HEK293T (cell line): ENCODE measurements at regions not wholly inside any gene's neighbourhood (a gene's known extent, or its start where the extent isn't known, plus 50 kb on each side); places are given as distances from the start of the nearest gene placed in this dataset.

Source experiments
- ARNT ChIP-seq: fragments of 450-650 bp; IDR thresholded peaks from 2 replicates; pipeline ENCODE4 v1.6.1; 2017; ENCODE audit warnings: mild to moderate bottlenecking
- ELF4 ChIP-seq: fragments of 450-650 bp; IDR thresholded peaks from 2 replicates; pipeline ENCODE4 v1.6.1; 2017; ENCODE audit warnings: antibody characterized with exemption
- FOXK2 ChIP-seq: fragments of 450-650 bp; IDR thresholded peaks from 2 replicates; pipeline ENCODE4 v1.6.1; 2016; ENCODE audit warnings: mild to moderate bottlenecking
- FOXM1 ChIP-seq: fragments of 450-650 bp; IDR thresholded peaks from 2 replicates; pipeline ENCODE4 v1.6.1; 2017; ENCODE audit warnings: mild to moderate bottlenecking, borderline replicate concordance
- L3MBTL2 ChIP-seq: fragments of 450-650 bp; conservative IDR thresholded peaks from 2 replicates; pipeline ENCODE4 v1.6.1; 2016; ENCODE audit warnings: mild to moderate bottlenecking
- SP1 ChIP-seq: fragments of 450-650 bp; IDR thresholded peaks from 2 replicates; pipeline ENCODE4 v1.6.1; 2017
- SUZ12 ChIP-seq: fragments of 450-650 bp; IDR thresholded peaks from 2 replicates; pipeline ENCODE4 v1.6.1; 2016; ENCODE audit warnings: mild to moderate bottlenecking
- TARDBP ChIP-seq: fragments of 450-650 bp; IDR thresholded peaks from 2 replicates; pipeline ENCODE4 v1.6.1; 2016
- TF ChIP-seq, protein P1 (sequence below): fragments of 450-650 bp; IDR thresholded peaks from 2 replicates; pipeline ENCODE4 v1.6.1; 2016

- TF ChIP-seq ARNT, result no peak
- TF ChIP-seq SUZ12, result no peak
- no peak for TF ChIP-seq SP1
- TF ChIP-seq ELF4, result no peak
- TF ChIP-seq FOXK2, result no peak
- TF ChIP-seq, protein P1, sequence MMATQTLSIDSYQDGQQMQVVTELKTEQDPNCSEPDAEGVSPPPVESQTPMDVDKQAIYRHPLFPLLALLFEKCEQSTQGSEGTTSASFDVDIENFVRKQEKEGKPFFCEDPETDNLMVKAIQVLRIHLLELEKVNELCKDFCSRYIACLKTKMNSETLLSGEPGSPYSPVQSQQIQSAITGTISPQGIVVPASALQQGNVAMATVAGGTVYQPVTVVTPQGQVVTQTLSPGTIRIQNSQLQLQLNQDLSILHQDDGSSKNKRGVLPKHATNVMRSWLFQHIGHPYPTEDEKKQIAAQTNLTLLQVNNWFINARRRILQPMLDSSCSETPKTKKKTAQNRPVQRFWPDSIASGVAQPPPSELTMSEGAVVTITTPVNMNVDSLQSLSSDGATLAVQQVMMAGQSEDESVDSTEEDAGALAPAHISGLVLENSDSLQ, result no peak
- no peak for TF ChIP-seq TARDBP
- TF ChIP-seq L3MBTL2, result no peak
- TF ChIP-seq FOXM1, result no peak
Observed at GRCh38 chr5:167309941-167310517, 981.4 kb upstream of the WWC1 start.
